Esophagus (tissue), 2 donors: ENCODE measurements at regions not wholly inside any gene's neighbourhood (a gene's known extent, or its start where the extent isn't known, plus 50 kb on each side); places are given as distances from the start of the nearest gene placed in this dataset.
"Not testable (repeated sequence)": the region's sequence is repeated elsewhere in the genome, so short reads cannot be mapped to it uniquely, and the experiment has no call there.

Source experiments
- H3K27ac ChIP-seq, 2 donors: one replicate each; pipeline ENCODE4 v1.5.1; 2013; ENCODE audit warnings: low read depth in 2 of 2, mild to moderate bottlenecking in 2 of 2, inconsistent platforms in 1 of 2, low read length in 1 of 2, moderate library complexity in 1 of 2
- H3K27me3 ChIP-seq, 2 donors: one replicate each; pipeline ENCODE4 v1.6.1; 2013; ENCODE audit warnings: low read length in 2 of 2, control low read depth in 1 of 2, mild to moderate bottlenecking in 1 of 2; ENCODE audit not compliant: insufficient read depth in 2 of 2, control insufficient read depth in 1 of 2
- H3K36me3 ChIP-seq, 2 donors: one replicate each; pipeline ENCODE4 v1.6.1; 2013; ENCODE audit warnings: low read length in 1 of 2; ENCODE audit not compliant: control insufficient read depth in 2 of 2, insufficient read depth in 2 of 2
- H3K4me1 ChIP-seq, 2 donors: one replicate each; pipeline ENCODE4 v1.6.1; 2013; ENCODE audit warnings: low read length in 1 of 2; ENCODE audit not compliant: control insufficient read depth in 2 of 2, insufficient read depth in 2 of 2
- H3K4me3 ChIP-seq, 2 donors: one replicate each; pipeline ENCODE4 v1.5.1; 2013; ENCODE audit warnings: low read length in 2 of 2, mild to moderate bottlenecking in 2 of 2, low read depth in 1 of 2, moderate library complexity in 1 of 2
- H3K9me3 ChIP-seq, 2 donors: one replicate each; pipeline ENCODE4 v1.6.1; 2013; ENCODE audit warnings: mild to moderate bottlenecking in 2 of 2, low read depth in 1 of 2, low read length in 1 of 2, moderate library complexity in 1 of 2; ENCODE audit not compliant: control insufficient read depth in 2 of 2, insufficient read depth in 1 of 2
- WGBS, 2 donors: extraction: QIAGEN DNeasy Blood & Tissue Kit; methylation state at CpG; one replicate each; pipeline ENCODE4 v1.1.7; 2013; 5-methylcytosine and 5-hydroxymethylcytosine counted together
- donor health status: healthy with polysubstance abuse.
- donor health status: Bipolar disorder and iron deficiency.

GRCh38 chr13:104625201-104625600 lies 1559.0 kb upstream of the SLC10A2 start:
- Histone ChIP-seq H3K9me3 (peaks cover 0 to 2% of the 10 kb centered on the region in 2 donors), H3K4me1 (no peaks in the 10 kb centered on the region), H3K27me3 (no peaks in the 10 kb centered on the region), H3K4me3 (no peak overlapping the region), H3K27ac (no peak overlapping the region), H3K36me3 (no peaks in the 10 kb centered on the region)
- WGBS, 2 donors, result 75 to 80% methylated on average over 7 of the region's 7 CpGs

GRCh38 chr13:104616990-104617389 lies 1550.8 kb upstream of the SLC10A2 start:
- no peak overlapping the region for H3K4me3 ChIP-seq
- no peak overlapping the region for H3K27ac ChIP-seq
- H3K9me3 ChIP-seq, result no peaks in the 10 kb centered on the region
- WGBS, 2 donors, result 87 to 88% methylated on average over 3 of the region's 3 CpGs
- no peaks in the 10 kb centered on the region for H3K4me1 ChIP-seq
- H3K27me3 ChIP-seq, result no peaks in the 10 kb centered on the region
- H3K36me3 ChIP-seq, result no peaks in the 10 kb centered on the region

DNA sequence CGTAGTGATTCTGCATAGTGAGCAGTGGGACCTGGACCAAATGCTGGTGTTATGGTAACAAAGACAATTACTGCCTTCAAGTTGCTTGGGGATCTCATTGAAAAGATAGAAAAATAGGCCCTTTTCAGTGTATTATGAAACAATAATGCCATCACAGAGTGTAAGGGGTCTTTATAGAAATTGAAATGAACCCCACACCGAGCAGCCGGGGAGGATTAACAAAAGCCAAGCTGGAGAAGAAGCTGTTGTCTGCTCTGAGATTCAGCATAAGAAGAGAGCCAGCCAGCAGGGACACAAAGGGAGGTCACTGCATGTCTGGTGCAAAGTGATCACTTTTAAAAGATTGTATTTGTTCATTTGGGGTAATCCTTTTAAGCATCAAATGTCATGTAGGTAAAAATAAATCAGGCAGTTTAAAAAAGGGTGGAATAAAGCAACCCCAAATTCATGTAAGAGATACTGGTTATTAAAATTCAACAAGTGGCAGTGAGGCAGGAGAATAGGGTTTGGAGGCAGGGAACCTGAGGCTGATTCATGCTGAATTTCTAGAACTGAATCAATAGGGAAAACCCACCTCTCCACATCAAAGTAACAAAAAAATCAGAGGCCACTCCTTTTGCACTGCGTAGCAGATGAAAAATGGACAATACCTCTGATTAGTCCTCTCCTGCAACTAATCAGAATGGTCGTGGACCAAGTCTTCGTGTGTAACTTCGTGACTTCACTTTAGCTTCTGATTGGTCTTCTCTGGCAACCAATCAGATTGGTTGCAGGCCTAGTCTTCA lies 1548.3 kb upstream of the SLC10A2 start:
- Histone ChIP-seq H3K4me3 (no peak overlapping the region), H3K9me3 (no peaks in the 10 kb centered on the region), H3K4me1 (no peaks in the 10 kb centered on the region), H3K36me3 (no peaks in the 10 kb centered on the region), H3K27ac (no peak overlapping the region), H3K27me3 (no peaks in the 10 kb centered on the region)
- 85 to 91% methylated on average over 7 of the region's 7 CpGs for WGBS, 2 donors

GRCh38 chr13:104608331-104608730 lies 1542.1 kb upstream of the SLC10A2 start:
- H3K4me1 ChIP-seq, result no peaks in the 10 kb centered on the region
- no peak overlapping the region for H3K4me3 ChIP-seq
- H3K27ac ChIP-seq, result no peak overlapping the region
- WGBS, 2 donors, result 67 to 74% methylated on average over 2 of the region's 2 CpGs
- H3K9me3 ChIP-seq, result no peaks in the 10 kb centered on the region
- no peaks in the 10 kb centered on the region for H3K36me3 ChIP-seq
- no peaks in the 10 kb centered on the region for H3K27me3 ChIP-seq

- not testable (repeated sequence) for H3K4me3 ChIP-seq, H3K27ac ChIP-seq, H3K4me1 ChIP-seq, H3K27me3 ChIP-seq, H3K36me3 ChIP-seq, H3K9me3 ChIP-seq
- WGBS, 2 donors, result 92 to 95% methylated on average over 7 of the region's 7 CpGs
Observed at GRCh38 chr13:104605435-104605834, 1539.2 kb upstream of the SLC10A2 start.

DNA sequence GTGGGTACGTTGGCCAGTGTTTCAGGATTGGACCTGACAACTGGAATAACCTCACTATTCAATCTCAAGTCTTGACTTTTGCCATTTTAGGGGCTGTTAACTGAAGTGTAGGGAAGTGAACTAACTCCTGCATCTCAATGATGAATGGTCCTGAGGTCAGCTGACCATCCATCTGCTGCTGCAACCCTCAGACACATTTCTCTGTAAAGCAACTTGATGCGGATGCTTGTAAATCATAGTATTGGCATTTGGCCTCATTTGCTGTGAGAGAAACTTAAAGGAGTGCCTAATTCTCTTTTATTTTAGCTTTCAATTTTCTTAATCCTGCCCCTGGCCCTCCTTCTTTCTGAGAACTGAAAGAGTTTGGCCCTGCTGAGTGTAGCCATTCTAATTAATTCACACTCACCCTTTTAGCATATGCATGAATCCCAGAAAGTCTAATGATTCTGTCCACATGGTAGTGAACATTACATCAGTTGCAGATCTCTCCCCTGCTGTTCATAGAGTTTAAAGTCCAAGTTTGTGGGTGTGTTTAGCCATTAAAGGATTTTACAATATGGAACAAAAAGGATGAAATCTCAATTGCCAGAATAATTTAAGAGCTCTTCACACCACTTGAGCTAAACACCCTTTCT lies 1531.4 kb upstream of the SLC10A2 start:
- Histone ChIP-seq H3K4me3 (no peak overlapping the region), H3K27ac (no peak overlapping the region), H3K36me3 (no peaks in the 10 kb centered on the region), H3K9me3 (no peaks in the 10 kb centered on the region), H3K4me1 (no peaks in the 10 kb centered on the region), H3K27me3 (no peaks in the 10 kb centered on the region)
- WGBS, 2 donors, result 70 to 79% methylated on average over 2 of the region's 2 CpGs

DNA sequence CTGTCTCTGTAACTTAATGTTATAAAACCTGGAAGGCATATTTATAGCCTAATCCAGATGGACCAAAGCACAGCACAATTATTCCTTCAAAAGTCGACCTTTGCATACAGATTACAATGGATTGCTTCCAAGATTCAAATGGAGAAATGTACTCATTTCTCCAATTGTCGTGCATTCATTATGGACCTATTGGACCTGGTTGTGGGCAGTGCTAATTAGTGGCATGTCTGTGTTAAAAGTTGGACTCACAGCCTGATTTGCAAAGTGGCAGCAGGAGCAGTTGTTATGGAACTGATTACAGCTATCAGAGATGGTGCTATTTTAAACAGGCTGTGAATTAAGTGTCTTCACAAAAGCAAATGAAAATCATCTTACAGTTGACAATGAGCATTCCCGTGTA lies 1529.3 kb upstream of the SLC10A2 start:
- H3K27me3 ChIP-seq, result no peaks in the 10 kb centered on the region
- H3K4me3 ChIP-seq, result no peak overlapping the region
- H3K36me3 ChIP-seq, result no peaks in the 10 kb centered on the region
- no peaks in the 10 kb centered on the region for H3K9me3 ChIP-seq
- H3K4me1 ChIP-seq, result no peaks in the 10 kb centered on the region
- no peak overlapping the region for H3K27ac ChIP-seq
- WGBS, 2 donors, result 58 to 61% methylated on average over 3 of the region's 3 CpGs

DNA sequence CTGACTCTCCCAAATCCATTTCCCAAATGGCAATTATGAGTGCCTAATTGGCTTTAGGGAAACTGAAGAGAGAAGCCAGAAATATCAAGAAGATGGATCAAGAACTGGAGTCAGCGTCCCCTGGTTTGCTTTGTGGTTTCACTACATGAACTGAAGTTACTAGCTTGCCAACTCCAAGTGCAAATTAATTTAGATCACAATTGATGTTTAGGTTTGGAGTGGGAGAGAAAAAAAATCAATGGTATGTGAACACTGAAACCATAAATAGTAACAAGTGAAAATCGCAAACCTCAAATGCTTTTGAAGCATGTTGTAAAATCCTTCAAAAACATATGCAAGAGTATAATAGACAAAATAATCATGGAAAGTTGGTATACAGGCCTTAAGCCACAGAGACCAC lies 1528.6 kb upstream of the SLC10A2 start:
- Histone ChIP-seq H3K36me3 (no peaks in the 10 kb centered on the region), H3K4me1 (no peaks in the 10 kb centered on the region), H3K9me3 (no peaks in the 10 kb centered on the region), H3K27me3 (no peaks in the 10 kb centered on the region), H3K4me3 (no peak overlapping the region), H3K27ac (no peak overlapping the region)
- 69 to 83% methylated on average over 2 of the region's 2 CpGs for WGBS, 2 donors

- Histone ChIP-seq H3K9me3 (no peaks in the 10 kb centered on the region), H3K36me3 (no peaks in the 10 kb centered on the region), H3K4me3 (no peak overlapping the region), H3K27me3 (no peaks in the 10 kb centered on the region), H3K27ac (no peak overlapping the region), H3K4me1 (no peaks in the 10 kb centered on the region)
- WGBS, 2 donors, result 76 to 90% methylated on average over 2 of the region's 2 CpGs
Observed at GRCh38 chr13:104593693-104594092, 1527.5 kb upstream of the SLC10A2 start.

DNA sequence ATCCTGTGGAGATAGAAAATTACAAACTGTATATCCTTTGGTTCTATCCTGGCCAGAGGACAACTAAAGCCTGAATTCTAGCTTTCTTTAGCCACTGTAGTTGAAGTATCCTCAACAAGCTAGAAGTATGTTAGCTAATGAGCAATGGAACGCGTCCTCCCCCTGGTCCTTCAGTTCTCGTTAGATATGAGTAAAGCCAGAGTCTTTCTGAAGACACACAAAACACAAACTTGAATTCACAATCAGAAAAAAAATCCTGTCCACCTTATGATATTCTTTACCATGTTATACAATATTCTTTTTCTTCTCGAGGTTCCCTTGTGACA lies 1527.0 kb upstream of the SLC10A2 start:
- no peaks in the 10 kb centered on the region for H3K9me3 ChIP-seq
- no peaks in the 10 kb centered on the region for H3K36me3 ChIP-seq
- no peak overlapping the region for H3K27ac ChIP-seq
- 83 to 90% methylated on average over 4 of the region's 4 CpGs for whole genome bisulfite sequencing, 2 donors
- H3K27me3 ChIP-seq, result no peaks in the 10 kb centered on the region
- H3K4me1 ChIP-seq, result no peaks in the 10 kb centered on the region
- no peak overlapping the region for H3K4me3 ChIP-seq
